Superior temporal gyrus (tissue), 1 donor: ENCODE measurements at regions not wholly inside any gene's neighbourhood (a gene's known extent, or its start where the extent isn't known, plus 50 kb on each side); places are given as distances from the start of the nearest gene placed in this dataset.
"Not testable (repeated sequence)": the region's sequence is repeated elsewhere in the genome, so short reads cannot be mapped to it uniquely, and the experiment has no call there.

Source experiments
- DNase-seq: peaks from one replicate; pipeline ENCODE4 v3.0.0-alpha.2; 2016; ENCODE audit errors: extremely low spot score

DNA sequence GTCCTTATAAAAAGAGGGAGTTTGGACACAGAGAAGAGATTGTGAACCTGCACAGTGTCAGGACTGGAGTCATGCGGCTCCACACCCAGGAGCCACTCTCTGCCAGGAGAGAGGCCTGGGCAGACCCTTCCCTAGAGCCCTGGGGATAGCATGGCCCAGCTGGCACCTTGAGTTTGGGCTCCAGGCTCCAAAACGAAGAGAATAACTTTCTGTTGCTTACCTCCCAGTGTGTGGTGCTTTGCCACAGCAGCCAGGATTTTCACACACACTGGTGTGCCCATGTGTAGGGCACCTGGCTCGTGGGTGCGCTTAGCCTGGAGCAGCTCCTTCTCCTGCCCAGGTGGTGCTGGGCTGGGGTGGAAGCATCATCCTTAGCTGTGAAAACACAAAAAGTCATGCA is 344.3 kb downstream of the TEX29 start:
- DNase-seq, result no peak

- DNase-seq, result no peak
Measured at GRCh38 chr13:111665691-111666095, 345.3 kb downstream of the TEX29 start.

GRCh38 chr13:111666164-111666776 is 345.8 kb downstream of the TEX29 start:
- no peak for DNase-seq

- DNase-seq, result no peak
Measured at GRCh38 chr13:111667757-111668156, 347.3 kb downstream of the TEX29 start.

DNA sequence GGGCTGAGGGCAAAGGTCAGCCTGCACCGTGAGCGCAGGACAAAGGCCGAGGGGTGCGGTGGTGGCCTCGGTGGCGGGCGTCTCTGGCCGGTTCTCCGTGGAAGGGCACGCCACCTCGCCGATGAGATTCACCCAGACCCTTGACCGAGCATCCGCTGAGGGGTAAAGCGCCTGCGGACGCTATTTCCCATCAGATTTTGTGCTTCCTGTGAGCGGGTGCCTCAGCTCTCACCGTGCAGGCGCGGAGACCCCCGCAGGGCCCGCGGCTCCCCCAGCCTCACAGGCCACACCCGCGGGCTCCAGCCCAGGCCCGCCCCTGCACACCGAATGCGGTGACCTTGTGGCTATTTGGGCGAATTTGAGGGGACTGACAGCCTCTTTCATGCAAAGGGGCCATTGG is 348.0 kb downstream of the TEX29 start:
- no peak for DNase-seq

GRCh38 chr13:111672198-111672597 is 351.8 kb downstream of the TEX29 start:
- not testable (repeated sequence) for DNase-seq

GRCh38 chr13:111678120-111678882 is 357.9 kb downstream of the TEX29 start:
- DNase-seq, result not testable (repeated sequence)

DNA sequence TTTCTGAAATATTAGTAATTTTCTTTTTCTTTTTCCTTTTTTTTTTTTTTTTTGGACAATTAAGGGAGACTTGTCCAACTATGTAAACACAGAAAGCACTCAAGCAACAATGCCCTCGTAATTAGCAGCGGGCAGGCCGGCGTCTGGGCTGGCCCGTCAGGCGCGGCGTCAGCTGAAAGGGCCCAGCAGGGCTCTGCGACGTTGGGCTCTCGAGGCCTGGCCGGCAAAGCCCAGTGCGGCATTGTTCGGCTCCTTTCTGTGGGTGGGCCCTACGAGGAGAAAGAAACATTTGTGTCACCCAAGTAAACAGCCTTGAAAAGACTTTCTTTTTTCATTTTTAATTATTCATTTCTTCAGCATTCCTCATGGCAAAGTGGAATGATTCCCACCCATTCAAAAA is 359.2 kb downstream of the TEX29 start:
- DNase-seq, result not testable (repeated sequence)

- not testable (repeated sequence) for DNase-seq
Measured at GRCh38 chr13:111680100-111680499, 359.7 kb downstream of the TEX29 start.

DNA sequence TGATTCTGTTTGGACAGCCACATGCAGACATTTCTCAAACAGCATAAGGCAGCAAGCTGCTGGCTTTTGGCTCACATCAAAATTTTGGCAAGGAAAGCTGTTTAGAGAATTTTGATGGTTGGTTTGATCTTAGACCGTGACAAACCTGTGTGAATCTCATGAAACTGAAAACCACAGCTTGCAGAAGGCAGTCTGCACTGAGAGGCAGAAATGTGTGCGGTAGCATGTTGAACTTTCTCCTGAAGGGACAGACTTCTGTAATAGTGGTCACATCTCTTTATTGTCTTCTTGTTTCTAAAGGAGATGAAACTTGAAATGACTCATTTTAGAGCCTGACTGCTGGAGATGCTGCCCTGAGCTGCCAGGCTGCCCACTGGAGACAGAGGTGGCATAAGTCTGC is 371.6 kb downstream of the TEX29 start:
- DNase-seq, result not testable (repeated sequence)

DNA sequence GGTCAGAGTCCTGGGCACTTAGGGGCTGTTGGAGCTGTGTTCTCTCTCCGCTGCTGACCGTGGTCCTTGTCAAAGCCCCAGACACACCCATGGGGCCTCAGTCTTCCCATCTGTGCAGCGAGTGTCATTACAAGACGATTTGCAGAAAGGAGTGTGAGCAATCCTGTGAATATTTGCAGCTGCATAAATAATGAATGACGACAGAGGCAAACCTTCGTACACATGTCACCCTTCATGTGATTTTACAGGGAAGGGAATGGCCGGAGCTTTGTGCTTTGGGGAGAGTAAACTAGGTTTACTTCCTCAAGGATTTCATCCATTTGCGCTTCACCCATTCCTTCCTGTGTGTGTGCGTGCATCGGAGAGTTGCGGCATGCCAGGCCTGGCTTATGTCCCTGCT is 370.8 kb upstream of the SOX1 start:
- not testable (repeated sequence) for DNase-seq

GRCh38 chr13:111702059-111702458 is 364.9 kb upstream of the SOX1 start:
- not testable (repeated sequence) for DNase-seq
